ENCODE measurements at regions not wholly inside any gene's neighbourhood (a gene's known extent, or its start where the extent isn't known, plus 50 kb on each side); places are given as distances from the start of the nearest gene placed in this dataset.

DNA sequence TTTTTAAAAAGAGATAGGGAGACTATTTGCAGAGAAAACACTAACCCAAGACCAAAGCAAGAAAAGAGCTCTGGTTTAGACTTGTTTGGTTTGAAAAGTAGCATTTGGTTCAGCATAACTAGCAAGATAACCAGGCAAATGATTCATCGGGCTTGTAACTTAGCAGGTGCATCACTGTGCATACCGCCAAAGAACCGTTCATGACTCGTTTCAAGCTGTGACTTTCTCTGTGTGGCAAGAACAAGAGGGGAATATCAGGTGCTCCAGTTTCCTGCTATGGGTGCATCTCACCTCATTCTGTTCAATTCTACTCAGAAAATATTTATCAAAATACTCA is 244.9 kb downstream of the ETAA1 start:
- TF ChIP-seq POLR2A (IDR thresholded peaks at IDR 0.05) = no peak
- TF ChIP-seq, protein P1, sequence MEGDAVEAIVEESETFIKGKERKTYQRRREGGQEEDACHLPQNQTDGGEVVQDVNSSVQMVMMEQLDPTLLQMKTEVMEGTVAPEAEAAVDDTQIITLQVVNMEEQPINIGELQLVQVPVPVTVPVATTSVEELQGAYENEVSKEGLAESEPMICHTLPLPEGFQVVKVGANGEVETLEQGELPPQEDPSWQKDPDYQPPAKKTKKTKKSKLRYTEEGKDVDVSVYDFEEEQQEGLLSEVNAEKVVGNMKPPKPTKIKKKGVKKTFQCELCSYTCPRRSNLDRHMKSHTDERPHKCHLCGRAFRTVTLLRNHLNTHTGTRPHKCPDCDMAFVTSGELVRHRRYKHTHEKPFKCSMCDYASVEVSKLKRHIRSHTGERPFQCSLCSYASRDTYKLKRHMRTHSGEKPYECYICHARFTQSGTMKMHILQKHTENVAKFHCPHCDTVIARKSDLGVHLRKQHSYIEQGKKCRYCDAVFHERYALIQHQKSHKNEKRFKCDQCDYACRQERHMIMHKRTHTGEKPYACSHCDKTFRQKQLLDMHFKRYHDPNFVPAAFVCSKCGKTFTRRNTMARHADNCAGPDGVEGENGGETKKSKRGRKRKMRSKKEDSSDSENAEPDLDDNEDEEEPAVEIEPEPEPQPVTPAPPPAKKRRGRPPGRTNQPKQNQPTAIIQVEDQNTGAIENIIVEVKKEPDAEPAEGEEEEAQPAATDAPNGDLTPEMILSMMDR (IDR thresholded peaks at IDR 0.05) = no peak

All from lower leg skin (tissue), 3 donors.